ENCODE measurements at regions not wholly inside any gene's neighbourhood (a gene's known extent, or its start where the extent isn't known, plus 50 kb on each side); places are given as distances from the start of the nearest gene placed in this dataset.
"Not testable (repeated sequence)": the region's sequence is repeated elsewhere in the genome, so short reads cannot be mapped to it uniquely, and the experiment has no call there.

- DNase-seq, result not testable (repeated sequence)
Observed at GRCh38 chr13:111501596-111502535, 181.4 kb downstream of the TEX29 start.

GRCh38 chr13:111502957-111503356 lies 182.5 kb downstream of the TEX29 start:
- no peak for DNase-seq

- DNase-seq, result no peak
Observed at GRCh38 chr13:111503376-111503775, 182.9 kb downstream of the TEX29 start.

DNA sequence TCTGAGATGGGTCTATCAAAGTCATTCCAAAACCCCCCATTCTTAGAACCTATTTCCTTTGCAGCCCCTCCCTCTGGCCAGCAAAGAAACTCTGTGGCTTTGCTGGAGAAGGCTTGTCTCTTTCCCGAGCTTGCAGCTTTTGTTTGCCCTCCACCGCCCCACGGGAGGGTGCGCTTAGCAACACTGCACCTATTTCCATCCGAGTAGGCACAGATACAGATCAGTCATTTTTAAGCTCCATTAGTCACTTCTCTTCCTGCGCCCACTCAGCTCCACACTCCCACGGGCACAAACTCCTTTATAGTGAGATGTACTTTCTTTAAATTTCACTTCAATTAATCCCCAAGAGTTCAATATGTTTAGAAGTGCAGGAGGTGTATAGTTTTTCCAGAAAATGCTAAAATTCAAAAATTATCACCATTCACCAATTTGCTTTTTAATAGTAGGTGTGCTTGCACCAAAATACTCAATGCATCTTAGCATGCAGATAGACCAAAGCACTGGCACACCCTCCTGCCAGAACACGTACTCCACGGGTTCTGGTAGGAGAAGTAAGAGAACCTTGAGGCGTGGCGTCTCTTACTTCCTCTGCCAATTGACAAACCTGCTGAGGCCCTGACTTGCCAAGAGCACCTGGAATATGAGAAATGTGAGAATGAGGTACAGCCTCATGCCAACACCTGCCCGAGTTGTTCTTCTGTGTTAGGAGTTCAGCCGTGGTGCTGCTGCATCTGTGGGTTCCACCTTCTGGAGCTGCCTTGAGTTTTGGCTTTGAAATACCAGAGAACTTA lies 183.7 kb downstream of the TEX29 start:
- no peak for DNase-seq

- DNase-seq, result no peak
Observed at GRCh38 chr13:111505175-111505777, 184.8 kb downstream of the TEX29 start.

- no peak for DNase-seq
Observed at GRCh38 chr13:111506125-111506524, 185.7 kb downstream of the TEX29 start.

GRCh38 chr13:111506621-111507020 lies 186.2 kb downstream of the TEX29 start:
- DNase-seq, result no peak

DNA sequence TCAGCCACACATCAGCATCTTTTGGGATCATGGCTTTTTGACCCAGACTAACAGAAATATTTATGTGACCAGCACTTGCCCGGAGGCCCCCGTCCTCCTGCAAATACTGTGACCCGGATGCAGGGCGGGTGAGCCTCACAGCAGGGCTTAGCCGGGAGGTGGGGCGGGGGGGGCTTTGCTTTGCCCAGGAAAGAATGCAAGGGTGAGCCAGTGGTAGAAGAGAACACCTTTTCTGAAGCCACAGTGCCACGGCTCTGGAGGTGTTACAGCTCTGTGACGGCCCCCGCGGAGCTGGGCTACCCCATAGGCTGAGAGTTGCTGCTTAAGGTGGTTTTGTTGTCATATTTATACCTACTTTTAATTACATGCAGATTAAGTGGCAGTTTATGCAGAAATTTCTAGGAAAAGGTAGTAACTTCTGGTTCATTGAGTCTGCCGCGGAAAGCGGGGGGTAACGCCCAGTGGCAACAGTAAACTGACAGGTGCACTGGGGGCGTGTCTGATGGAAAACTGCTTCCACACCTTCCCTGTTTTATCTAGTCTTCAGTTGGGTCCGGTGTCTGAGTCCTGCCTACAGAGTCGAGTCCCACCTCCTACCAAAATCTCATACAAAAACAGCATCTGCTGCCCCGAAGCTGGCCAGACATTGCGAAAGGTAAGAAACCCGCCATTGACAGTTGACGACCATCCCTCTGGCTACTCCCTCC lies 187.9 kb downstream of the TEX29 start:
- no peak for DNase-seq

DNA sequence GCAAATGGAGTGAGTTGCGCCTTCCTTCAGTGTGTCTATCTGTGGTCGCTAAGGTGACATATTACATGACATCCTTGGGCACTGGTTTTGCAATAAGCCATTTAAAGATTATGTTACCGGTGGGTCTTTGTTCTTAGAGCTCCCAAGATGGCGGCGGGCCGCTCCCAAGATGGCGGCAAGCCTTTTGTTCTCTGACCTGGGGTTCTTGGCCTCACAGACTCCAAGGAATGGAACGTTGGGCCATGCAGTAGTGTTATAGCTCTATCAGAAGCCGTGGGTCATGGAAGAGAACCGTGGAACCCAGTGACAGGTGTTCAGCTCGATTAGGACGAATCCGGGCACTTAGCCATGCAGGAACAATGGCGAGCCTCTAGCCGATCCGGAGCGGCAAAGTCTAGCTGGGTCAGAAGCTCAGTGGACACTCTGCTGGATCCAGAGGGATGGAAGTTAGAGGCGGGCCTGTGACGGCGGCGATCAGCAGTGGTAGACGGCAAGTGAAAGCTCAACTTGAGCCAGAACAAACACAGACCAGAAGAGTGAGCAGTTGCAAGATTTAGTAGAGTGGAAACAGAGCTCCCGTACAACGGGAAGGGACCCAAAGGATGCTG lies 188.6 kb downstream of the TEX29 start:
- DNase-seq, result no peak

GRCh38 chr13:111510502-111511218 lies 190.2 kb downstream of the TEX29 start:
- DNase-seq, result no peak

GRCh38 chr13:111511219-111511732 lies 190.8 kb downstream of the TEX29 start:
- no peak for DNase-seq

DNA sequence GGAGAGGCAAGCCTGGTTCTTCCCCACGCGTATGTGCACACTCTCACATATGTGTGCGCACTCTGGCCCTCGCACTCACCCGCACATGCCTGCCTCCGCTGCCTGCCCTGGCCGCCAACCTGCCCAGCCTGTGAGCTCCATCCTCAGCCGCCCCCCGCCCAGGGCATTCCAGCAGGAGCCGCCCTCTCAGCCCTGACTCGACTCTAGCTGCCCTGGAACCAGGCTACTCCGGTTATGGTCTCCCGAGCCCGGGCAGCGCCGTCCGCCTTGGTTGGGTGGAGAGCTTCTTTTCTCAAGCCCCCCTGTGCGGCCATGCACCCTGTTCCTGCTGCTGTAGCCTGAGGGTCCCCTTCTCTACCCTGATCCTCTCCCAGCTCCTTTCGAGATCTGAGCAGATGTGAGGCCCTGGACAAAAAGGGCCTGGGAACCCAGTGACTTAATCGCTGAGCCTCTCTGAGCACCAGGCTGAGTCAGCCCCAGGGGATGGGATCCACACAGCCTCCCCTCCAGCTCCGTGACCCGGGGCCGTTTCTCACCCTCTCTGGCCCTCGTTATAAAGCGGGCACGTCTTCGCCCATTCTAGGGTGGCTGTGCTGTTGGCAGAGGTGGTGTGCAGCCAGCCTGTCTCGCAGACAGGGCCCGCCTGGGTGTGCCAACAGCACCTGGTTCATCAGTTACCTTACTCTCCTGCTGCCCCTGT lies 191.5 kb downstream of the TEX29 start:
- no peak for DNase-seq

- no peak for DNase-seq
Observed at GRCh38 chr13:111512707-111513106, 192.3 kb downstream of the TEX29 start.

GRCh38 chr13:111513766-111514609 lies 193.5 kb downstream of the TEX29 start:
- no peak for DNase-seq

- DNase-seq, result no peak
Observed at GRCh38 chr13:111514610-111515306, 194.3 kb downstream of the TEX29 start.

DNA sequence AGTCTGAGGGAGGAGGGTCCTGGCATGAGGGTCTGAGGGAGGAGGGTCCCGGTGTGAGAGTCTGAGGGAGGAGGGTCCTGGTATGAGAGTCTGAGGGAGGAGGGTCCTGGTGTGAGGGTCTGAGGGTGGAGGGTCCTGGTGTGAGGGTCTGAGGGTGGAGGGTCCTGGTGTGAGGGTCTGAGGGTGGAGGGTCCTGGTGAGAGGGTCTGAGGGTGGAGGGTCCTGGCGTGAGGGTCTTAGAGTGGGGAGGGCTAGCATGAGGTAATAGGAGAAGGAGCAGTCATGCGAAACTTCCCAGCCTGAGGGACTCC lies 194.8 kb downstream of the TEX29 start:
- no peak for DNase-seq

- DNase-seq, result no peak
Observed at GRCh38 chr13:111515635-111516034, 195.2 kb downstream of the TEX29 start.

GRCh38 chr13:111516712-111517640 lies 196.5 kb downstream of the TEX29 start:
- no peak for DNase-seq
